Omental fat pad (tissue), 3 donors: ENCODE measurements at regions not wholly inside any gene's neighbourhood (a gene's known extent, or its start where the extent isn't known, plus 50 kb on each side); places are given as distances from the start of the nearest gene placed in this dataset.
A peak's percentile ranks its signal among the peaks of the same experiment; 100 is the strongest.

Source experiments
- ATAC-seq: fragments of 150-250 bp; one replicate; pipeline ENCODE4 v1.9.1; 2016; ENCODE audit warnings: mild to moderate bottlenecking, moderate library complexity; ENCODE audit not compliant: low FRiP score
- DNase-seq: peaks from one replicate; pipeline ENCODE4 v3.0.0-alpha.2; 2019; ENCODE audit warnings: low spot score
- CTCF ChIP-seq, 3 donors: fragments of 450-650 bp; IDR thresholded peaks; one replicate each; pipeline ENCODE4 v1.5.1; 2016 to 2017; ENCODE audit warnings: antibody characterized with exemption in 3 of 3, mild to moderate bottlenecking in 3 of 3, moderate library complexity in 2 of 3

GRCh38 chr7:84247591-84247990, 53.0 kb upstream of the SEMA3A start:
- no peak for TF ChIP-seq CTCF (IDR thresholded peaks at IDR 0.05)
- ATAC-seq, result peak; percentile 71
- no peak for DNase-seq

GRCh38 chr7:84245835-84246234, 51.2 kb upstream of the SEMA3A start:
- TF ChIP-seq CTCF (IDR thresholded peaks at IDR 0.05), result no peak
- ATAC-seq (no peak), DNase-seq (no peak)
